Spleen (tissue), 11 donors: ENCODE measurements at regions not wholly inside any gene's neighbourhood (a gene's known extent, or its start where the extent isn't known, plus 50 kb on each side); places are given as distances from the start of the nearest gene placed in this dataset.

ENCODE experiments used
- DNase-seq: peaks from one replicate; pipeline ENCODE4 v3.0.0-alpha.2; 2020
- H3K27ac ChIP-seq, 8 donors: fragments of 200-600 bp; sonication (generic) in 7 of 8; 1 replicate in 4 of 8; 2 replicates in 4 of 8; pipeline versions ENCODE4 v1.5.0 to v1.8.0; 2016 to 2021; ENCODE audit warnings: inconsistent platforms in 4 of 8, mild to moderate bottlenecking in 4 of 8, moderate library complexity in 1 of 8
- H3K27me3 ChIP-seq, 7 donors: fragments of 200-600 bp; sonication (generic) in 6 of 7; replicated peaks in 1 of 7; 1 replicate in 4 of 7; 2 replicates in 3 of 7; pipeline versions ENCODE4 v1.5.0 to v1.8.0; 2016 to 2021; ENCODE audit warnings: inconsistent platforms in 3 of 7, mild to moderate bottlenecking in 1 of 7
- H3K36me3 ChIP-seq, 6 donors: fragments of 200-600 bp; sonication (generic) in 5 of 6; 1 replicate in 4 of 6; 2 replicates in 2 of 6; pipeline versions ENCODE4 v1.5.0 to v1.8.0; 2016 to 2021; ENCODE audit warnings: inconsistent platforms in 2 of 6
- H3K4me1 ChIP-seq, 6 donors: fragments of 200-600 bp; sonication (generic) in 5 of 6; 1 replicate in 3 of 6; 2 replicates in 3 of 6; pipeline versions ENCODE4 v1.5.0 to v1.8.0; 2016 to 2021; ENCODE audit warnings: inconsistent platforms in 3 of 6
- H3K4me3 ChIP-seq, 8 donors: fragments of 200-600 bp; sonication (generic) in 7 of 8; 1 replicate in 4 of 8; 2 replicates in 4 of 8; pipeline versions ENCODE4 v1.5.0 to v1.8.0; 2016 to 2021; ENCODE audit warnings: inconsistent platforms in 4 of 8, mild to moderate bottlenecking in 4 of 8, moderate library complexity in 2 of 8
- H3K9me3 ChIP-seq, 8 donors: fragments of 200-600 bp; sonication (generic) in 7 of 8; 1 replicate in 4 of 8; 2 replicates in 4 of 8; pipeline versions ENCODE4 v1.5.0 to v1.8.0; 2016 to 2021; ENCODE audit warnings: inconsistent platforms in 4 of 8
- POLR2A ChIP-seq, 3 donors: fragments of 450-650 bp; IDR thresholded peaks; one replicate each; pipeline ENCODE4 v1.5.1; 2017; ENCODE audit warnings: antibody characterized with exemption in 3 of 3, mild to moderate bottlenecking in 1 of 3
- POLR2AphosphoS5 ChIP-seq, 3 donors: sonication (generic); formaldehyde crosslinking; IDR thresholded peaks; one replicate each; pipeline ENCODE4 v1.5.1; 2017; ENCODE audit warnings: antibody characterized with exemption in 3 of 3
- WGBS, 5 donors: extraction: QIAGEN DNeasy Blood & Tissue Kit in 3 of 5; methylation state at CpG; one replicate each; pipeline versions ENCODE4 v1.1.5 to v1.1.7; 2013 to 2018; 5-methylcytosine and 5-hydroxymethylcytosine counted together
- intact Hi-C: fragments of 100-400 bp; cut with DNase I; formaldehyde crosslinking; loops from one replicate; pipeline ENCODE4 v1.15.0; 2023; ENCODE audit warnings: low total_unique reads
- TF ChIP-seq, protein P1 (sequence below), 11 experiments: fragments of 200-600 bp in 7 of 11; fragments of 450-650 bp in 4 of 11; sonication (generic) in 4 of 11; IDR thresholded peaks in 8 of 11; conservative IDR thresholded peaks in 3 of 11; 1 replicate in 7 of 11; 2 replicates in 4 of 11; pipeline versions ENCODE4 v1.4.0 to v1.8.0; 2016 to 2021; ENCODE audit warnings: antibody characterized with exemption in 11 of 11, inconsistent platforms in 4 of 11, mild to moderate bottlenecking in 1 of 11
- donor health status: healthy with polysubstance abuse.
- donor health status: DM: no; HTN: no; CAD: no; lungs with moderate emphysema.
- donor health status: DM: no; HTN: no; CAD: no.
- donor health status: Bipolar disorder and iron deficiency.
- donor health status: healthy.
- donor health status: DM: no; HTN: no; CAD: no.
- donor health status: DM: yes; HTN: yes; CAD: no.

- TF ChIP-seq POLR2A (IDR thresholded peaks at IDR 0.05): no peak
- no peak overlapping the region for H3K4me3 ChIP-seq
- H3K27me3 ChIP-seq: no peaks in the 10 kb centered on the region
- intact Hi-C loops: no loop called here
- no peaks in the 10 kb centered on the region for H3K4me1 ChIP-seq
- H3K9me3 ChIP-seq: peaks cover 0 to 26% (median 10%) of the 10 kb centered on the region in 8 donors
- 65 to 100% (median 92%) methylated on average over 1 of the region's 1 CpG for WGBS, 5 donors
- no peak overlapping the region for H3K27ac ChIP-seq
- no peaks in the 10 kb centered on the region for H3K36me3 ChIP-seq
- no peak for DNase-seq
These were observed 132.4 kb upstream of the IRX5 start for GRCh38 chr16:54798267-54798666.

DNA sequence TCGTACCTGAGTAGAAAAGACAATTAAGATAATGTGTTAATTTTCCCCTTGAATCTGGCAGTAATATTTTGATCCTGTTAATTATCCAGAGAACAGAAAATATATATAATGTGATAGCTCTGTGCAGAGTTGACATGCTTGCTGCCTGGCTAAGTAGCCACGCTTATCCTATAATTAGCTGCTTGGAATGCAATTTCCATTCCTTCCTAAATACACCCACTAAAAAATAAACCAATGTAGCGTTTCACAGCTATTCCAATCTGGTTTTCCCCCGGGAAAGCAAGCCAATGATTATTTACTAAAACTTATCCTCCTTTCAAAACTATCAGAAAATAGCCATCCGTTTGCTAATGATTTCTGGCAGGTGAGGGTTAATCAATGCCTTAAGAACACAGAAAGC, 134.5 kb upstream of the IRX5 start:
- no peaks in the 10 kb centered on the region for H3K36me3 ChIP-seq
- 70 to 87% (median 75%) methylated on average over 5 of the region's 5 CpGs for WGBS, 5 donors
- no peak for DNase-seq
- TF ChIP-seq, protein P1, sequence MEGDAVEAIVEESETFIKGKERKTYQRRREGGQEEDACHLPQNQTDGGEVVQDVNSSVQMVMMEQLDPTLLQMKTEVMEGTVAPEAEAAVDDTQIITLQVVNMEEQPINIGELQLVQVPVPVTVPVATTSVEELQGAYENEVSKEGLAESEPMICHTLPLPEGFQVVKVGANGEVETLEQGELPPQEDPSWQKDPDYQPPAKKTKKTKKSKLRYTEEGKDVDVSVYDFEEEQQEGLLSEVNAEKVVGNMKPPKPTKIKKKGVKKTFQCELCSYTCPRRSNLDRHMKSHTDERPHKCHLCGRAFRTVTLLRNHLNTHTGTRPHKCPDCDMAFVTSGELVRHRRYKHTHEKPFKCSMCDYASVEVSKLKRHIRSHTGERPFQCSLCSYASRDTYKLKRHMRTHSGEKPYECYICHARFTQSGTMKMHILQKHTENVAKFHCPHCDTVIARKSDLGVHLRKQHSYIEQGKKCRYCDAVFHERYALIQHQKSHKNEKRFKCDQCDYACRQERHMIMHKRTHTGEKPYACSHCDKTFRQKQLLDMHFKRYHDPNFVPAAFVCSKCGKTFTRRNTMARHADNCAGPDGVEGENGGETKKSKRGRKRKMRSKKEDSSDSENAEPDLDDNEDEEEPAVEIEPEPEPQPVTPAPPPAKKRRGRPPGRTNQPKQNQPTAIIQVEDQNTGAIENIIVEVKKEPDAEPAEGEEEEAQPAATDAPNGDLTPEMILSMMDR (IDR thresholded peaks at IDR 0.05 in 8 of 11, conservative IDR thresholded peaks at IDR 0.05 in 3 of 11): no peak
- no peak for TF ChIP-seq POLR2AphosphoS5 (IDR thresholded peaks at IDR 0.05)
- TF ChIP-seq POLR2A (IDR thresholded peaks at IDR 0.05): no peak
- H3K4me3 ChIP-seq: no peak overlapping the region
- no peaks in the 10 kb centered on the region for H3K27me3 ChIP-seq
- H3K27ac ChIP-seq: no peak overlapping the region
- intact Hi-C loops: no loop called here
- peaks cover 0 to 22% (median 10%) of the 10 kb centered on the region in 8 donors for H3K9me3 ChIP-seq
- no peaks in the 10 kb centered on the region for H3K4me1 ChIP-seq

GRCh38 chr16:54792811-54793210, 137.9 kb upstream of the IRX5 start:
- peaks cover 0 to 13% (median 4%) of the 10 kb centered on the region in 8 donors for H3K9me3 ChIP-seq

GRCh38 chr16:54787045-54787444, 143.6 kb upstream of the IRX5 start:
- Histone ChIP-seq H3K4me1 (no peaks in the 10 kb centered on the region), H3K36me3 (no peaks in the 10 kb centered on the region), H3K9me3 (peaks cover 0 to 26% (median 8%) of the 10 kb centered on the region in 8 donors), H3K27ac (no peak overlapping the region), H3K4me3 (no peak overlapping the region), H3K27me3 (no peaks in the 10 kb centered on the region)
- 48 to 70% (median 55%) methylated on average over 1 of the region's 1 CpG for WGBS, 5 donors
- intact Hi-C loops: no loop called here
- DNase-seq: no peak
- no peak for TF ChIP-seq POLR2AphosphoS5 (IDR thresholded peaks at IDR 0.05)
- no peak for TF ChIP-seq POLR2A (IDR thresholded peaks at IDR 0.05)
- TF ChIP-seq, protein P1 (IDR thresholded peaks at IDR 0.05 in 8 of 11, conservative IDR thresholded peaks at IDR 0.05 in 3 of 11): no peak

More at GRCh38 chr16:54792811-54793210, 137.9 kb upstream of the IRX5 start:
- no peaks in the 10 kb centered on the region for H3K27me3 ChIP-seq
- no peak overlapping the region for H3K4me3 ChIP-seq
- WGBS, 5 donors: 59 to 79% (median 73%) methylated on average over 2 of the region's 2 CpGs
- H3K4me1 ChIP-seq: no peaks in the 10 kb centered on the region
- no peak for DNase-seq
- H3K27ac ChIP-seq: no peak overlapping the region
- intact Hi-C loops: no loop called here
- no peaks in the 10 kb centered on the region for H3K36me3 ChIP-seq
- TF ChIP-seq POLR2AphosphoS5 (IDR thresholded peaks at IDR 0.05): no peak
- TF ChIP-seq POLR2A (IDR thresholded peaks at IDR 0.05): no peak
- TF ChIP-seq, protein P1 (IDR thresholded peaks at IDR 0.05 in 8 of 11, conservative IDR thresholded peaks at IDR 0.05 in 3 of 11): no peak

GRCh38 chr16:54783980-54784379, 146.7 kb upstream of the IRX5 start:
- Histone ChIP-seq H3K27ac (no peak overlapping the region), H3K36me3 (no peaks in the 10 kb centered on the region), H3K9me3 (peaks cover 0 to 26% (median 8%) of the 10 kb centered on the region in 8 donors), H3K4me3 (no peak overlapping the region), H3K4me1 (no peaks in the 10 kb centered on the region), H3K27me3 (no peaks in the 10 kb centered on the region)
- TF ChIP-seq, protein P1 (IDR thresholded peaks at IDR 0.05 in 8 of 11, conservative IDR thresholded peaks at IDR 0.05 in 3 of 11): no peak
- no peak for TF ChIP-seq POLR2A (IDR thresholded peaks at IDR 0.05)
- no peak for TF ChIP-seq POLR2AphosphoS5 (IDR thresholded peaks at IDR 0.05)
- 84 to 95% (median 94%) methylated on average over 2 of the region's 2 CpGs for WGBS, 5 donors
- DNase-seq: no peak
- intact Hi-C loops: no loop called here
